ENCODE measurements at regions not wholly inside any gene's neighbourhood (a gene's known extent, or its start where the extent isn't known, plus 50 kb on each side); places are given as distances from the start of the nearest gene placed in this dataset.

GRCh38 chr16:9499941-9500593, 408.6 kb downstream of the HAPSTR1 start:
- DNase-seq (ENCODE audit: low spot score) = no peak
- ChIA-PET CTCF (interaction anchor here (0.6 kb wide), 1 partner anchor 1453 kb away, joined by 5 read pairs; no protein-coding TSS in a partner anchor), POLR2A (ENCODE audit: low non-redundant PET) (no interaction called here)
- no peak for TF ChIP-seq CTCF (conservative IDR thresholded peaks at IDR 0.05; ENCODE audit: low read depth)
- H3K27ac ChIP-seq = no peak overlapping the region

GRCh38 chr16:9500872-9501271, 409.4 kb downstream of the HAPSTR1 start:
- no peak overlapping the region for H3K27ac ChIP-seq
- CTCF ChIA-PET = no interaction called here
- POLR2A ChIA-PET (ENCODE audit: low non-redundant PET) = no interaction called here
- no peak for TF ChIP-seq CTCF (conservative IDR thresholded peaks at IDR 0.05; ENCODE audit: low read depth)
- DNase-seq (ENCODE audit: low spot score) = no peak

- POLR2A ChIA-PET (ENCODE audit: low non-redundant PET) = no interaction called here
- TF ChIP-seq CTCF (conservative IDR thresholded peaks at IDR 0.05; ENCODE audit: low read depth) = no peak
- CTCF ChIA-PET = interaction anchor here (0.6 kb wide), 1 partner anchor 413 kb away, joined by 3 read pairs; no protein-coding TSS in a partner anchor
- no peak for DNase-seq (ENCODE audit: low spot score)
- H3K27ac ChIP-seq = no peak overlapping the region
These were observed 412.0 kb downstream of the HAPSTR1 start for GRCh38 chr16:9503251-9503984.

- no peak for DNase-seq (ENCODE audit: low spot score)
- no peak overlapping the region for H3K27ac ChIP-seq
- ChIA-PET POLR2A (ENCODE audit: low non-redundant PET) (no interaction called here), CTCF (no interaction called here)
- TF ChIP-seq CTCF (conservative IDR thresholded peaks at IDR 0.05; ENCODE audit: low read depth) = no peak
These were observed 417.0 kb downstream of the HAPSTR1 start for GRCh38 chr16:9508328-9508936.

GRCh38 chr16:9509663-9510062, 418.2 kb downstream of the HAPSTR1 start:
- DNase-seq (ENCODE audit: low spot score) = no peak
- CTCF ChIA-PET = no interaction called here
- no peak for TF ChIP-seq CTCF (conservative IDR thresholded peaks at IDR 0.05; ENCODE audit: low read depth)
- POLR2A ChIA-PET (ENCODE audit: low non-redundant PET) = no interaction called here
- H3K27ac ChIP-seq = no peak overlapping the region

- DNase-seq (ENCODE audit: low spot score) = no peak
- no peak overlapping the region for H3K27ac ChIP-seq
- no peak for TF ChIP-seq CTCF (conservative IDR thresholded peaks at IDR 0.05; ENCODE audit: low read depth)
- CTCF ChIA-PET = no interaction called here
- POLR2A ChIA-PET (ENCODE audit: low non-redundant PET) = no interaction called here
These were observed 419.9 kb downstream of the HAPSTR1 start for GRCh38 chr16:9511389-9511788.
